CD4-positive, CD25-positive, alpha-beta regulatory T cell (primary cell): ENCODE measurements at regions not wholly inside any gene's neighbourhood (a gene's known extent, or its start where the extent isn't known, plus 50 kb on each side); places are given as distances from the start of the nearest gene placed in this dataset.
A peak's percentile ranks its signal among the peaks of the same experiment; 100 is the strongest.

Experiments used
- ATAC-seq, 2 donors: fragments of 150-1000 bp; cut with Tn5 transposase; one replicate each; pipeline ENCODE4 v1.10.0; 2021; ENCODE audit warnings: low read depth in 2 of 2, moderate number of reproducible peaks in 2 of 2, moderate library complexity in 1 of 2
- DNase-seq, 3 donors: peaks; one replicate each; pipeline versions ENCODE4 v3.0.0 to v3.0.0-alpha.2; 2012 to 2022; ENCODE audit warnings: mixed read lengths in 1 of 3
- H3K27ac ChIP-seq: one replicate; pipeline ENCODE4 v1.7.0; 2013; ENCODE audit warnings: mild to moderate bottlenecking, low read length; ENCODE audit not compliant: insufficient read depth, poor library complexity, severe bottlenecking
- H3K27me3 ChIP-seq: one replicate; pipeline ENCODE4 v1.7.0; 2013; ENCODE audit warnings: low read length; ENCODE audit not compliant: control insufficient read depth, insufficient read depth
- H3K36me3 ChIP-seq: one replicate; pipeline ENCODE4 v1.7.0; 2013; ENCODE audit warnings: mild to moderate bottlenecking, low read length, moderate library complexity; ENCODE audit not compliant: control insufficient read depth, insufficient read depth
- H3K4me1 ChIP-seq: 2 replicates; pipeline ENCODE4 v1.7.0; 2013; ENCODE audit warnings: mild to moderate bottlenecking, low read length; ENCODE audit not compliant: insufficient read depth, control insufficient read depth, poor library complexity, severe bottlenecking
- H3K4me3 ChIP-seq: one replicate; pipeline ENCODE4 v1.7.0; 2013; ENCODE audit warnings: low read depth, mild to moderate bottlenecking, low read length, moderate library complexity
- H3K9me3 ChIP-seq, 2 experiments: 1 replicate in 1 of 2; 2 replicates in 1 of 2; pipeline ENCODE4 v1.7.0; 2013; ENCODE audit warnings: low read length in 2 of 2, mild to moderate bottlenecking in 1 of 2, moderate library complexity in 1 of 2; ENCODE audit not compliant: control insufficient read depth in 2 of 2
- H3K27ac Mint-ChIP-seq, 3 donors: one replicate each; pipeline ENCODE4 v1.8.0; 2020 to 2022; ENCODE audit warnings: mild to moderate bottlenecking in 3 of 3, mixed read lengths in 3 of 3, moderate library complexity in 2 of 3
- H3K27me3 Mint-ChIP-seq: one replicate; pipeline ENCODE4 v1.8.0; 2022; ENCODE audit warnings: mild to moderate bottlenecking, mixed read lengths
- H3K36me3 Mint-ChIP-seq: one replicate; pipeline ENCODE4 v1.8.0; 2020; ENCODE audit warnings: mixed read lengths
- H3K4me1 Mint-ChIP-seq, 4 donors: one replicate each; pipeline ENCODE4 v1.8.0; 2020 to 2022; ENCODE audit warnings: mixed read lengths in 4 of 4, mild to moderate bottlenecking in 1 of 4
- H3K4me3 Mint-ChIP-seq, 4 donors: one replicate each; pipeline ENCODE4 v1.8.0; 2020 to 2022; ENCODE audit warnings: mild to moderate bottlenecking in 4 of 4, mixed read lengths in 4 of 4, moderate library complexity in 3 of 4
- H3K9me3 Mint-ChIP-seq, 7 donors: one replicate each; pipeline ENCODE4 v1.8.0; 2020 to 2022; ENCODE audit warnings: mixed read lengths in 7 of 7, mild to moderate bottlenecking in 3 of 7, moderate library complexity in 2 of 7

DNA sequence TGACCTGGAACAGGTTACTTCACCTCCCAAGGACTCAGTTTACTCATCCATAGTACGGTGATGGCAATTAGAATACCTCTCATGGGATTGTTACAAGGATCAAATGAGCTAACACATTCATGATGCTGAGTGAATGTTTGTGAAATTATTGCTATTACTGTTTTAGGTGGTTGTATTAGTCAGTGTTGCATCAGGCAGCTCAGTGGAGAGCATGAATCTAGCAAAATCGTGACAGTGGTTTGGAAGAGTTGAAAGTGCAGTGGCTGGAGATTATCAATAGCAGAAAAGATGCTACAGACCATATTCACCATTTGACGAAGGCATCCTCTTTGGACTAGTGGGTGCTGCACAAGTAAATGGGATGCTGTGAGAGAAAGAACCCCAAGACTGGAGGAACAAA is 50.4 kb upstream of the CTNNBL1 start:
- Mint-ChIP-seq H3K27ac (no peak overlapping the region), H3K27me3 (peaks cover 32% of the 10 kb centered on the region), H3K4me1 (no peaks in the 10 kb centered on the region), H3K4me3 (no peak overlapping the region), H3K9me3 (peaks cover 0 to 2% (median 0%) of the 10 kb centered on the region in 7 donors), H3K36me3 (no peaks in the 10 kb centered on the region)
- no peaks in the 10 kb centered on the region for H3K4me1 ChIP-seq
- H3K27ac ChIP-seq: no peak overlapping the region
- no peaks in the 10 kb centered on the region for H3K36me3 ChIP-seq
- no peaks in the 10 kb centered on the region for H3K9me3 ChIP-seq
- H3K4me3 ChIP-seq: no peak overlapping the region
- ATAC-seq (no peak), DNase-seq (no peak)
- peaks cover 10% of the 10 kb centered on the region for H3K27me3 ChIP-seq

DNA sequence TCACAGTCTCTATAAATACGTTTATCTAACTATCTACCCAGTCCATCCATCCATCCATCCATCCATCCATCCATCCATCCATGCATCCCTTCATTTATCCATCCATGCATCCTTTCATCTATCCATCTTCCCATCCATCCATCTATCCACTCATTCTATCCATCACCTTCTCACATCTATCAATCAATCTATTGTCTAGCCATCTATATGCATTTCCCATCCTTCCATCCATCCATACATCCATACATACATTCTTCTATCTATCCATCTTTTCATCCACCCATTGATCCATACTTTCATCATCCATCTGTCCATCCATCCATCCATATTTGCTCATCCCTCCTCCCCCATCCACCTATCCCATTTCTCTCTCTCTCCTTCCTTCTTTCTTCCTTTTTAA is 51.6 kb upstream of the CTNNBL1 start:
- H3K4me1 Mint-ChIP-seq: no peaks in the 10 kb centered on the region

DNA sequence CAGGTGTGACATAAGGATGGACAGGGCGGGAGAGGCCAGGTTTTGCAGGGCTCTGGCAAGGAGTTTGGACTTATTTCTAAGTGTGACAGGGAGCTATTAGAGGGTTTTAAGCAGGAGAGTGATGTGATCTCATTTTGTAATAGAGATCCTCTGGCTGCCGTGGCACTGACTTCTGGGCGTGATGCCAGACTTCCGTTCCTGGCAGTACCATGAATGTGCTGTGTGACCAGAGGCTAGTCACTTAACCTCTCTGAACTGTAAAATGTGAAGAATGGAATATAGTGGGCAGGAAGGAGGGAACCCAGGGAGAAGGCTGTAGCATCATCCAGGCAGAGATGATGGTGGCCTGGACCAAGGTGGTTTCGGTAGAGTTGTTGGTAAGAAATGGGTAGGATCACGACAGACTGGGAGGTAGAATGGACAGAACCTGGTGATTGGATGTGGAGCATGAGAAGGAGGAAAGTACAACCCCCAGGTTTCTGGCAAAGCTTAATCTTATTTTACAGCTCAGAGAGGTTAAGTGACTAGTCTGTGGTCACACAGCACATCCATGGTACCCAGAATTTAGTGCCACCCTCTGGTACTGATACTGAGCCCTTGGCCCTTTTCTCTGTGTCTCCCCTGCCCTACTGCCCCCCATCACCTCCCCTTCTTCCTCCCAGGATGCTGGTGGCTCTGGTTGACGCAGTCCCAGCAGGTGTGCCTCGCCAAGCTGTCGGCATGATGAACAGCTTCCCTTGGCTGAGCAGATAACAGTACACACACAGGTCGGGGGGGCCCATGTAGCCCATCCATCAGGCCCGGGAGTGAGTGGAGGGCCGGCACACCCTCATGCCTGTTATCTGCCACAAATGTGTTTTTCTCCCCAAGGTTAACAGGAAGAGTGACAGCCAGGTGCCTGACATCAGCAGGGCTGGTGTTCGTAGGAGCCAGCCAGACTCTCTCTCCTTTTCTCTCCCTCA is 52.9 kb upstream of the CTNNBL1 start:
- H3K36me3 Mint-ChIP-seq: no peaks in the 10 kb centered on the region
- no peaks in the 10 kb centered on the region for H3K4me1 ChIP-seq
- H3K9me3 Mint-ChIP-seq: peaks cover 0 to 3% (median 0%) of the 10 kb centered on the region in 7 donors
- H3K27me3 Mint-ChIP-seq: peaks cover 21% of the 10 kb centered on the region
- DNase-seq (no peak), ATAC-seq (no peak)
- peaks cover 10% of the 10 kb centered on the region for H3K27me3 ChIP-seq
- no peaks in the 10 kb centered on the region for H3K36me3 ChIP-seq
- no peaks in the 10 kb centered on the region for H3K9me3 ChIP-seq
- H3K4me3 ChIP-seq: no peak overlapping the region
- H3K4me1 Mint-ChIP-seq: no peaks in the 10 kb centered on the region
- H3K27ac Mint-ChIP-seq: no peak overlapping the region
- H3K27ac ChIP-seq: no peak overlapping the region
- H3K4me3 Mint-ChIP-seq: peak overlapping the region in 1 of 4 donors; percentile 28

More for the DNA sequence above, 51.6 kb upstream of the CTNNBL1 start:
- Mint-ChIP-seq H3K4me3 (no peak overlapping the region), H3K27me3 (peaks cover 26% of the 10 kb centered on the region), H3K27ac (no peak overlapping the region), H3K36me3 (no peaks in the 10 kb centered on the region), H3K9me3 (peaks cover 0 to 2% (median 0%) of the 10 kb centered on the region in 7 donors)
- ATAC-seq (no peak), DNase-seq (no peak)
- Histone ChIP-seq H3K27ac (no peak overlapping the region), H3K4me3 (no peak overlapping the region), H3K27me3 (peaks cover 10% of the 10 kb centered on the region), H3K36me3 (no peaks in the 10 kb centered on the region), H3K9me3 (no peaks in the 10 kb centered on the region), H3K4me1 (no peaks in the 10 kb centered on the region)

DNA sequence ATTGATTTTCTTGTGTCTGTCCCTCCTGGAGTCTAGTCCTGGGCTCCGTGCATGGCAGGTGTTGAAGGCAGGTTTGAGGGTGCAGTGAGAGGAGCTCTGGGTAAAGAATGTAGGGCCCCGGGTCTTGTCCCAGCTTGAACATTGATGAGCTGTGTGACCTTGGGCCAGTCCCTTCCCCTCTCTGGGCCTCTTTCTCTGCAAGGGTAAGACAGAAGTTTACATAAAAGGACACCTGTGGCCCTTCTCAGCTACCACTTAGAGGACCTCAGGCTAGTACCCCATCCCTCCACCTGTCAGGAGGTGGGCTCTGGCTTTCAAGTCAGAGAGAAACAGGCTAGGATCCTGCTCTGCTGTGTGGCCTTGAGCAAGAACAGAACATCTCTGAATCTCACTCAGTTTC is 55.3 kb upstream of the CTNNBL1 start:
- DNase-seq (no peak), ATAC-seq (no peak)
- Mint-ChIP-seq H3K27me3 (peaks cover 8% of the 10 kb centered on the region), H3K4me1 (no peaks in the 10 kb centered on the region), H3K27ac (no peak overlapping the region), H3K36me3 (no peaks in the 10 kb centered on the region), H3K4me3 (no peak overlapping the region), H3K9me3 (peaks cover 0 to 9% (median 0%) of the 10 kb centered on the region in 7 donors)
- H3K4me1 ChIP-seq: no peaks in the 10 kb centered on the region
- no peak overlapping the region for H3K27ac ChIP-seq
- peaks cover 6% of the 10 kb centered on the region for H3K27me3 ChIP-seq
- H3K4me3 ChIP-seq: no peak overlapping the region
- peaks cover 0 to 4% of the 10 kb centered on the region in 2 experiments for H3K9me3 ChIP-seq
- no peaks in the 10 kb centered on the region for H3K36me3 ChIP-seq

DNA sequence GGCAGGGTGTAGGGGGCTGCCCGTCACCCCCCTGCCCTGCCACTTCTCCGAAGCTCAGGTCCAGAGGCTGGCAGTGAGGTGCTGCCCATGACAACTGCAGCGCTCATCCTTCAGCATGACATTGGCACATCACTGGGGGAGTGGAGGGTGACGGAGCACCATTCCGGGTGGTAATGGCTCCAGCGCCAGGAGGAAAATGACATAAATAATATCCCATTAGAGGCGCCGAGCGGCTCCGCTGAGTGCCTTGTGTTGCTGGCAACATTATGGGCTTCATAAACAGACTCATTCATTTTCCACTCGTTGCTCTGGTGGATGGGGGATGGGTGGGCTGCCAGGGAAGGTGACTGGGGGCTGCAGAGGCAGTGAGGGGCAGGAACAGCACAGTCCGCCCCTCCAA is 56.9 kb upstream of the CTNNBL1 start:
- H3K27me3 Mint-ChIP-seq: peaks cover 4% of the 10 kb centered on the region
- Histone ChIP-seq H3K4me3 (no peak overlapping the region), H3K27me3 (no peaks in the 10 kb centered on the region), H3K4me1 (no peaks in the 10 kb centered on the region), H3K9me3 (peaks cover 0 to 4% of the 10 kb centered on the region in 2 experiments), H3K36me3 (no peaks in the 10 kb centered on the region), H3K27ac (no peak overlapping the region)
- no peak overlapping the region for H3K27ac Mint-ChIP-seq
- H3K4me3 Mint-ChIP-seq: no peak overlapping the region
- ATAC-seq (no peak), DNase-seq (no peak)
- no peaks in the 10 kb centered on the region for H3K4me1 Mint-ChIP-seq
- H3K36me3 Mint-ChIP-seq: no peaks in the 10 kb centered on the region
- H3K9me3 Mint-ChIP-seq: peaks cover 0 to 11% (median 1%) of the 10 kb centered on the region in 7 donors

DNA sequence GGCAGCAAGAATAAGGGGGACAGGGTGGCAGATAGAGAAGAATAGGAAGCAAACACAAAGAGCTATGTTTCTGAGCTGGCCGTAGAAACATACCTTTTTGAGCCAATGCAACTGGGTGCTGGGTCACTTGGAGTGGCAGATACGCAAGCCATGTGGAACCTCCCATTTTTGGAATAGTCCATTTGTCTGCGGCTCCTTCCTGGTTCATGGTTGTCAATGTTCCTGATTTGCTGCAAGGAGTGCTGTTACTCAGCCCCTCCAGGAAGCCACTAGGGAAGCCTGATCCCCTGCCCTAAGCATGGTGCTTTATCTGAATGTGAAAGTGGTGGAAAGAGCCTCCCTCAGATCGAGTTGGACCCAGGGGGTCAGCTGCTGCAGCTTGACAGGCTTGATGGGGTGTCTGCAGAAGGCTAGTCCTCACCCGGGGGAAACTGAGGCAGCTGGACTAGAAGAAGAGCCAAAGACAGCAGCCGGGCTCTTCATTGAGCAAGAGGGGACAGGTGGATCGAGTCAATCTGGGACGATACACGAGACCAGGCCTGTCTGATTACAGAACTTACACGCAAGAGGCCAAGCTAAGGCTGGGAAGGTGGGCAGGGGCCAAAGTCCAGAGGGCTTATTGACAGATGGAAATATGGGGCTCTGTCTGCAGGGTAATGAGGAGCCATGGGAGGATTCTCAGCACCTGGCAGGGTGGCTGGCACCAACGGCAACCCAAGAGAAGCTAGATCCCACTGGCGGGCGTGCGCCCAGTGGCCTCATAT is 57.4 kb upstream of the CTNNBL1 start:
- Histone ChIP-seq H3K9me3 (peaks cover 0 to 4% of the 10 kb centered on the region in 2 experiments), H3K4me3 (no peak overlapping the region), H3K27me3 (no peaks in the 10 kb centered on the region), H3K4me1 (no peaks in the 10 kb centered on the region), H3K36me3 (no peaks in the 10 kb centered on the region), H3K27ac (no peak overlapping the region)
- H3K27me3 Mint-ChIP-seq: peaks cover 4% of the 10 kb centered on the region
- H3K4me1 Mint-ChIP-seq: no peaks in the 10 kb centered on the region
- ATAC-seq: no peak
- H3K9me3 Mint-ChIP-seq: peaks cover 0 to 11% (median 1%) of the 10 kb centered on the region in 7 donors
- no peak for DNase-seq
- no peaks in the 10 kb centered on the region for H3K36me3 Mint-ChIP-seq
- no peak overlapping the region for H3K27ac Mint-ChIP-seq
- no peak overlapping the region for H3K4me3 Mint-ChIP-seq

DNA sequence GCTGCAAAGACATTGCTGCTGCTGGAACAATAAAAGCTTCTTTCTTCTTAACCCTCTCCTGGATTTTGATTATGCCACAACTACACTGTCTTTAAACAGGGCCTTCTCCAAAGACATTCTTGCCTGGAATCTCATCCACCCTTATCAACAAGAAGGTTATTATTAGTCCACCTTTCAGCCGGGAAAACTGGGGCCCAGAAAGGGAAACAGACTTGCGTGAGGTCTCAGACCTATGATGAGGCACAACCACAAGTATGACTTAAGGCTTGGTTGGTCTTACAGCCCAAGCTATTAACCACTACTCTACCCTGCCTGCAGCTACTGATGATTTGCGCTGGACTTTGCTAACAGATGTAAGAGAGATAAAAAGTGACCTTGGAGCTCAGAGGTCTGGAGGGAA is 62.8 kb upstream of the CTNNBL1 start:
- ATAC-seq: no peak
- peaks cover 0 to 4% of the 10 kb centered on the region in 2 experiments for H3K9me3 ChIP-seq
- Mint-ChIP-seq H3K36me3 (no peaks in the 10 kb centered on the region), H3K4me1 (no peaks in the 10 kb centered on the region), H3K27me3 (peaks cover 12% of the 10 kb centered on the region), H3K4me3 (no peak overlapping the region), H3K27ac (no peak overlapping the region), H3K9me3 (peaks cover 0 to 11% (median 1%) of the 10 kb centered on the region in 7 donors)
- H3K4me3 ChIP-seq: no peak overlapping the region
- no peak overlapping the region for H3K27ac ChIP-seq
- peaks cover 9% of the 10 kb centered on the region for H3K27me3 ChIP-seq
- no peaks in the 10 kb centered on the region for H3K4me1 ChIP-seq
- H3K36me3 ChIP-seq: no peaks in the 10 kb centered on the region
- no peak for DNase-seq
